Liver (tissue), 3 donors: ENCODE measurements at regions not wholly inside any gene's neighbourhood (a gene's known extent, or its start where the extent isn't known, plus 50 kb on each side); places are given as distances from the start of the nearest gene placed in this dataset.

Experiments
- ATF3 ChIP-seq: IDR thresholded peaks from 2 replicates; pipeline ENCODE4 v1.6.1; 2016; ENCODE audit warnings: antibody characterized with exemption
- CTCF ChIP-seq: fragments of 150-350 bp; IDR thresholded peaks from 2 replicates; pipeline ENCODE4 v1.5.1; 2017; ENCODE audit warnings: improper control_type of control experiment, low read depth, low read length; ENCODE audit not compliant: missing input control
- EGR1 ChIP-seq, 2 donors: IDR thresholded peaks; 2 replicates each; pipeline ENCODE4 v1.6.1; 2016 to 2018; ENCODE audit warnings: antibody characterized with exemption in 2 of 2, low read depth in 2 of 2
- GABPA ChIP-seq, 2 donors: IDR thresholded peaks in 1 of 2; conservative IDR thresholded peaks in 1 of 2; 2 replicates each; pipeline ENCODE4 v1.6.1; 2016; ENCODE audit warnings: antibody characterized with exemption in 2 of 2, mild to moderate bottlenecking in 1 of 2, moderate library complexity in 1 of 2
- HNF4A ChIP-seq, 2 donors: conservative IDR thresholded peaks; 2 replicates each; pipeline ENCODE4 v1.6.1; 2016; ENCODE audit warnings: antibody characterized with exemption in 2 of 2, mild to moderate bottlenecking in 2 of 2
- HNF4G ChIP-seq: IDR thresholded peaks from 2 replicates; pipeline ENCODE4 v1.6.1; 2016; ENCODE audit warnings: antibody characterized with exemption
- JUND ChIP-seq, 2 donors: IDR thresholded peaks; 2 replicates each; pipeline ENCODE4 v1.6.1; 2016; ENCODE audit warnings: antibody characterized with exemption in 2 of 2
- MAX ChIP-seq: IDR thresholded peaks from 2 replicates; pipeline ENCODE4 v1.6.1; 2016; ENCODE audit warnings: antibody characterized with exemption
- RAD21 ChIP-seq, 2 donors: IDR thresholded peaks; 2 replicates each; pipeline ENCODE4 v1.6.1; 2016; ENCODE audit warnings: antibody characterized with exemption in 2 of 2, mild to moderate bottlenecking in 2 of 2
- RXRA ChIP-seq, 2 donors: IDR thresholded peaks; 2 replicates each; pipeline ENCODE4 v1.6.1; 2017 to 2018; ENCODE audit warnings: antibody characterized with exemption in 2 of 2, mild to moderate bottlenecking in 1 of 2
- SP1 ChIP-seq: IDR thresholded peaks from 2 replicates; pipeline ENCODE4 v1.6.1; 2018; ENCODE audit warnings: antibody characterized with exemption, mild to moderate bottlenecking
- TAF1 ChIP-seq: conservative IDR thresholded peaks from 2 replicates; pipeline ENCODE4 v1.6.1; 2016; ENCODE audit warnings: antibody characterized with exemption, mild to moderate bottlenecking
- YY1 ChIP-seq: IDR thresholded peaks from 2 replicates; pipeline ENCODE4 v1.6.1; 2016; ENCODE audit warnings: antibody characterized with exemption, mild to moderate bottlenecking
- ZBTB33 ChIP-seq: IDR thresholded peaks from 2 replicates; pipeline ENCODE4 v1.6.1; 2016; ENCODE audit warnings: antibody characterized with exemption
- donor health status: healthy.
- donor health status: healthy.

- no peak for TF ChIP-seq CTCF
- no peak for TF ChIP-seq TAF1
- no peak for TF ChIP-seq SP1
- no peak for TF ChIP-seq EGR1 (IDR thresholded peaks at IDR 0.05; ENCODE audit: low read depth in 2 of 2)
- no peak for TF ChIP-seq GABPA (IDR thresholded peaks at IDR 0.05 in 1 of 2, conservative IDR thresholded peaks at IDR 0.05 in 1 of 2)
- TF ChIP-seq HNF4A (conservative IDR thresholded peaks at IDR 0.05), result no peak
- no peak for TF ChIP-seq JUND (IDR thresholded peaks at IDR 0.05)
- TF ChIP-seq RAD21 (IDR thresholded peaks at IDR 0.05), result no peak
- TF ChIP-seq YY1, result no peak
- no peak for TF ChIP-seq RXRA (IDR thresholded peaks at IDR 0.05)
- no peak for TF ChIP-seq MAX
- TF ChIP-seq ZBTB33, result no peak
- no peak for TF ChIP-seq ATF3
- TF ChIP-seq HNF4G, result no peak
Measured at GRCh38 chr13:70755456-70755855, 647.2 kb upstream of the KLHL1 start.
